Tibial nerve (tissue), 4 donors: ENCODE measurements at regions not wholly inside any gene's neighbourhood (a gene's known extent, or its start where the extent isn't known, plus 50 kb on each side); places are given as distances from the start of the nearest gene placed in this dataset.

ENCODE experiments used
- DNase-seq, 2 donors: peaks; one replicate each; pipeline ENCODE4 v3.0.0-alpha.2; 2019; ENCODE audit warnings: low spot score in 2 of 2
- H3K27ac ChIP-seq, 4 donors: fragments of 200-600 bp; sonication (generic) in 3 of 4; one replicate each; pipeline ENCODE4 v1.5.1; 2017 to 2019; ENCODE audit warnings: mild to moderate bottlenecking in 1 of 4
- H3K27me3 ChIP-seq, 2 donors: fragments of 200-600 bp; sonication (generic) in 1 of 2; one replicate each; pipeline versions ENCODE4 v1.5.1 to v1.6.0; 2017 to 2019
- H3K36me3 ChIP-seq, 3 donors: fragments of 200-600 bp; sonication (generic); one replicate each; pipeline ENCODE4 v1.5.1; 2018 to 2019
- H3K4me1 ChIP-seq, 4 donors: fragments of 200-600 bp; sonication (generic) in 3 of 4; one replicate each; pipeline ENCODE4 v1.5.1; 2017 to 2019
- H3K4me3 ChIP-seq, 4 donors: fragments of 200-600 bp; sonication (generic) in 3 of 4; one replicate each; pipeline ENCODE4 v1.5.1; 2017 to 2019; ENCODE audit warnings: mild to moderate bottlenecking in 1 of 4, moderate library complexity in 1 of 4
- H3K9me3 ChIP-seq, 4 donors: fragments of 200-600 bp; sonication (generic) in 3 of 4; one replicate each; pipeline ENCODE4 v1.5.1; 2017 to 2019
- CTCF ChIP-seq, 5 experiments: fragments of 200-600 bp in 3 of 5; fragments of 450-650 bp in 2 of 5; sonication (generic) in 3 of 5; IDR thresholded peaks; one replicate each; pipeline ENCODE4 v1.5.1; 2016 to 2019; ENCODE audit warnings: antibody characterized with exemption in 5 of 5, mild to moderate bottlenecking in 3 of 5, moderate library complexity in 2 of 5
- EP300 ChIP-seq, 2 donors: sonication (generic); formaldehyde crosslinking; IDR thresholded peaks; one replicate each; pipeline ENCODE4 v1.6.1; 2017; ENCODE audit warnings: antibody characterized with exemption in 2 of 2, mild to moderate bottlenecking in 1 of 2
- POLR2A ChIP-seq, 2 donors: fragments of 450-650 bp; IDR thresholded peaks; one replicate each; pipeline ENCODE4 v1.6.1; 2017; ENCODE audit warnings: antibody characterized with exemption in 2 of 2, mild to moderate bottlenecking in 2 of 2, moderate library complexity in 2 of 2
- whole genome bisulfite sequencing, 2 donors: methylation state at CpG; one replicate each; pipeline ENCODE4 v1.1.5; 2018; 5-methylcytosine and 5-hydroxymethylcytosine counted together

- H3K36me3 ChIP-seq: no peaks in the 10 kb centered on the region
- peak in 1 of 2 donors; percentile 74 for TF ChIP-seq EP300 (IDR thresholded peaks at IDR 0.05)
- no peak for TF ChIP-seq POLR2A (IDR thresholded peaks at IDR 0.05)
- TF ChIP-seq CTCF (IDR thresholded peaks at IDR 0.05): no peak
- WGBS, 2 donors: 13 to 18% methylated on average over 2 of the region's 2 CpGs
- H3K9me3 ChIP-seq: no peaks in the 10 kb centered on the region
- H3K4me1 ChIP-seq: peaks cover 0 to 12% (median 2%) of the 10 kb centered on the region in 4 donors
- peak; percentile 41 to 50 for DNase-seq
- peak overlapping the region in 2 of 4 donors; percentile 53 to 77 for H3K27ac ChIP-seq
- H3K4me3 ChIP-seq: no peak overlapping the region
- no peaks in the 10 kb centered on the region for H3K27me3 ChIP-seq
Measured at GRCh38 chr7:20514364-20514763, 101.1 kb upstream of the ABCB5 start.

DNA sequence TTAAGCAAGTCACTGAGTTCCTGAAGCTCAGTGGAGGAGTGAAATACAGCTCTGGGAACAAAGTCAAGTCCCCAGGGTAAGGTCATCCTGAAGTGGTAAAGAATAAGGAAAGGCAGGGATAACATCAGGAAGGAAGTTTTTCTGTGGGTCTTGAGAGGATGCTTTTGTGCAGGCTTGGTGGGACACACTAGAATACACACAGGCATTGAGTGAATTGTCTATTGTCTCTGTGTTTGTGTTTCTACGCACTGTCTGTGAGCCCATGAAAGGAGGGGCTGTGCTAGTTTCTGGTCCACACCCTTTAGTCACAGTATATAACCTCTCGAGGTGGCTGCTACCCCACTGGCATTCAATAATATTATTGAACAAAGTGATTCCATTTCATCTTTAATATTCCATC lies 95.8 kb upstream of the ABCB5 start:
- H3K27ac ChIP-seq: peak overlapping the region in 3 of 4 donors; percentile 34 to 50 (median 34)
- DNase-seq: no peak
- TF ChIP-seq EP300 (IDR thresholded peaks at IDR 0.05) (no peak), CTCF (IDR thresholded peaks at IDR 0.05) (no peak), POLR2A (IDR thresholded peaks at IDR 0.05) (no peak)
- peaks cover 0 to 13% (median 0%) of the 10 kb centered on the region in 4 donors for H3K4me1 ChIP-seq
- 32 to 49% methylated on average over 2 of the region's 2 CpGs for WGBS, 2 donors
- no peak overlapping the region for H3K4me3 ChIP-seq
- H3K27me3 ChIP-seq: no peaks in the 10 kb centered on the region
- H3K36me3 ChIP-seq: no peaks in the 10 kb centered on the region
- no peaks in the 10 kb centered on the region for H3K9me3 ChIP-seq

- H3K27me3 ChIP-seq: no peaks in the 10 kb centered on the region
- H3K4me3 ChIP-seq: no peak overlapping the region
- WGBS, 2 donors: 89% methylated on average over 4 of the region's 4 CpGs
- H3K27ac ChIP-seq: no peak overlapping the region
- H3K9me3 ChIP-seq: no peaks in the 10 kb centered on the region
- TF ChIP-seq POLR2A (IDR thresholded peaks at IDR 0.05): no peak
- TF ChIP-seq CTCF (IDR thresholded peaks at IDR 0.05): no peak
- no peak for TF ChIP-seq EP300 (IDR thresholded peaks at IDR 0.05)
- no peaks in the 10 kb centered on the region for H3K36me3 ChIP-seq
- peaks cover 0 to 13% (median 0%) of the 10 kb centered on the region in 4 donors for H3K4me1 ChIP-seq
- no peak for DNase-seq
Measured at GRCh38 chr7:20520530-20520929, 94.9 kb upstream of the ABCB5 start.

DNA sequence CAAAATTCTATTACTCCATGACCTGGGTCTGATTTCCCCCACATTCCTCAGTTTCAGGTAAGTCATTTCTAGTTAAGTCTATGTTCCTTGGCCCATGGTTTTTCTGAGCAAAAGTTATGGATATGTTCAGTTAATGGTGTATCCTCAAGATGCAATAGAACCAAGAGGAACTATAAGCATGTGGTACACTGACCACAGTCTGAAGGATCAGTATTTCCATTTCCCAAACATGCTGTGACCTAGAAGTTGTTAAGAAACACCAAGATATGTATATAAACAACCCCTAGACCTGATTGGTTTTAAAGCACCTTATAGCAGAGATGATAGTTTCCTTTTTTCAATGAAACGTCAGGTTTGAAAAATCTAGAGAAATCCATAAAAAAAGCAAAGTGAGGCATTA lies 94.2 kb upstream of the ABCB5 start:
- no peaks in the 10 kb centered on the region for H3K9me3 ChIP-seq
- no peak overlapping the region for H3K27ac ChIP-seq
- no peak for DNase-seq
- peaks cover 0 to 13% (median 0%) of the 10 kb centered on the region in 4 donors for H3K4me1 ChIP-seq
- no peak overlapping the region for H3K4me3 ChIP-seq
- TF ChIP-seq POLR2A (IDR thresholded peaks at IDR 0.05) (no peak), EP300 (IDR thresholded peaks at IDR 0.05) (no peak), CTCF (IDR thresholded peaks at IDR 0.05) (no peak)
- no peaks in the 10 kb centered on the region for H3K27me3 ChIP-seq
- no peaks in the 10 kb centered on the region for H3K36me3 ChIP-seq
- WGBS, 2 donors: 83 to 85% methylated on average over 1 of the region's 1 CpG

DNA sequence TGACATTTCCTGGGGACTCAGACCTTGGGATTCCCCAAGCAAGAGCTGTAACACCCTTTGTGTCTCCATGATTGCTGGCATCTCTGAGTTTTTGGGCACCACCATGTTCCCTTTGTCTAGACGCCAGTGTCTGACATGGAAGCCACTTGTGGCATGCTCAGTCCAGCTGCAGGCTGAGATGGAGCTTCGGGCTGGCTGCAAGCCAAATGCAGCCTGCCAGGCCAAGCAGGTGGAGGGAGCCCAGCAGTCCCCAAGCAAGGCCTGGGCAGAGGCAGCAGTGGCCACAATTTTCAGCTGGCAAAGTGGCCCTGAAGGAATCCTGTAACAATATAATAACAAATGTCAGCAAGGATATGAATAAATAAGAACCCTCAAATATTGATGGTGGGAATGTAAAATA lies 86.2 kb upstream of the ABCB5 start:
- no peak overlapping the region for H3K27ac ChIP-seq
- H3K36me3 ChIP-seq: no peaks in the 10 kb centered on the region
- DNase-seq: no peak
- 90 to 100% methylated on average over 2 of the region's 2 CpGs for WGBS, 2 donors
- H3K4me1 ChIP-seq: peaks cover 0 to 12% (median 0%) of the 10 kb centered on the region in 4 donors
- no peaks in the 10 kb centered on the region for H3K27me3 ChIP-seq
- peaks cover 0 to 12% (median 3%) of the 10 kb centered on the region in 4 donors for H3K9me3 ChIP-seq
- TF ChIP-seq EP300 (IDR thresholded peaks at IDR 0.05): no peak
- H3K4me3 ChIP-seq: no peak overlapping the region

GRCh38 chr7:20532890-20533289 lies 82.6 kb upstream of the ABCB5 start:
- H3K9me3 ChIP-seq: peaks cover 0 to 12% (median 3%) of the 10 kb centered on the region in 4 donors
- H3K4me3 ChIP-seq: no peak overlapping the region
- no peaks in the 10 kb centered on the region for H3K27me3 ChIP-seq
- 48 to 52% methylated on average over 5 of the region's 5 CpGs for WGBS, 2 donors
- TF ChIP-seq EP300 (IDR thresholded peaks at IDR 0.05): no peak
- H3K4me1 ChIP-seq: peaks cover 0 to 14% (median 0%) of the 10 kb centered on the region in 4 donors
- DNase-seq: no peak
- no peaks in the 10 kb centered on the region for H3K36me3 ChIP-seq
- peak overlapping the region in 2 of 4 donors; percentile 18 to 62 for H3K27ac ChIP-seq
